HCT116 (cell line): ENCODE measurements at regions not wholly inside any gene's neighbourhood (a gene's known extent, or its start where the extent isn't known, plus 50 kb on each side); places are given as distances from the start of the nearest gene placed in this dataset.

Experiments used
- ATF3 ChIP-seq: IDR thresholded peaks from 2 replicates; pipeline ENCODE4 v1.6.1; 2012
- CTCF ChIP-seq, 3 experiments: fragments of 200-600 bp in 1 of 3; sonication (generic) in 1 of 3; IDR thresholded peaks in 2 of 3; conservative IDR thresholded peaks in 1 of 3; 2 replicates each; pipeline ENCODE4 v1.5.1; 2012 to 2017; ENCODE audit warnings: low read depth in 2 of 3, low read length in 2 of 3, antibody characterized with exemption in 1 of 3, borderline replicate concordance in 1 of 3, control low read depth in 1 of 3, mild to moderate bottlenecking in 1 of 3, mixed read lengths in 1 of 3, mixed run types in 1 of 3, moderate library complexity in 1 of 3; ENCODE audit not compliant: insufficient read depth in 1 of 3
- EZH2 ChIP-seq: fragments of 200-600 bp; sonication (generic); IDR thresholded peaks from 2 replicates; pipeline ENCODE4 v1.6.1; 2017; ENCODE audit warnings: antibody characterized with exemption, mixed run types
- JUND ChIP-seq: IDR thresholded peaks from 2 replicates; pipeline ENCODE4 v1.6.1; 2012
- POLR2A ChIP-seq: IDR thresholded peaks from 2 replicates; pipeline ENCODE4 v1.7.0; 2011; ENCODE audit warnings: borderline replicate concordance; ENCODE audit not compliant: insufficient read depth, insufficient read length; ENCODE audit errors: extremely low read depth

- TF ChIP-seq CTCF (IDR thresholded peaks at IDR 0.05 in 2 of 3, conservative IDR thresholded peaks at IDR 0.05 in 1 of 3; ENCODE audit: borderline replicate concordance in 1 of 3, insufficient read depth in 1 of 3, low read depth in 2 of 3, low read length in 2 of 3) (no peak), ATF3 (no peak), JUND (no peak), EZH2 (no peak), POLR2A (no peak)
Measured at GRCh38 chr6:121760745-121761144, 325.3 kb downstream of the GJA1 start.
